Activated CD4-positive, alpha-beta T cell treated with anti-CD3 and anti-CD28 coated beads, Interleukin-2, amount 10 ng/mL, durations not matched to agents 7 days and 5 days (primary cell): ENCODE measurements at regions not wholly inside any gene's neighbourhood (a gene's known extent, or its start where the extent isn't known, plus 50 kb on each side); places are given as distances from the start of the nearest gene placed in this dataset.

Source experiments
- CTCF ChIA-PET: fragments of 350-600 bp; sonication (Branson Sonifier 250); formaldehyde crosslinking; loops from one replicate; lab custom pipeline; 2021; ENCODE audit warnings: antibody characterized with exemption; lab: Charles Lee
- POLR2A ChIA-PET: fragments of 350-600 bp; sonication (Branson Sonifier 250); formaldehyde crosslinking; loops from one replicate; lab custom pipeline; 2021; ENCODE audit warnings: antibody characterized with exemption; lab: Charles Lee
- DNase-seq: peaks from one replicate; pipeline ENCODE4 v3.0.0-alpha.2; 2020
- H3K27ac Mint-ChIP-seq: one replicate; pipeline ENCODE4 v1.8.0; 2021; ENCODE audit warnings: mild to moderate bottlenecking, moderate library complexity, mixed read lengths
- H3K27me3 Mint-ChIP-seq: one replicate; pipeline ENCODE4 v1.8.0; 2021; ENCODE audit warnings: mixed read lengths
- H3K36me3 Mint-ChIP-seq: one replicate; pipeline ENCODE4 v1.8.0; 2021; ENCODE audit warnings: low read depth, mixed read lengths
- H3K4me1 Mint-ChIP-seq: one replicate; pipeline ENCODE4 v1.8.0; 2021; ENCODE audit warnings: mixed read lengths
- H3K4me3 Mint-ChIP-seq: one replicate; pipeline ENCODE4 v1.8.0; 2021; ENCODE audit warnings: mild to moderate bottlenecking, moderate library complexity, mixed read lengths
- H3K9me3 Mint-ChIP-seq: one replicate; pipeline ENCODE4 v1.8.0; 2021; ENCODE audit warnings: mixed read lengths

DNA sequence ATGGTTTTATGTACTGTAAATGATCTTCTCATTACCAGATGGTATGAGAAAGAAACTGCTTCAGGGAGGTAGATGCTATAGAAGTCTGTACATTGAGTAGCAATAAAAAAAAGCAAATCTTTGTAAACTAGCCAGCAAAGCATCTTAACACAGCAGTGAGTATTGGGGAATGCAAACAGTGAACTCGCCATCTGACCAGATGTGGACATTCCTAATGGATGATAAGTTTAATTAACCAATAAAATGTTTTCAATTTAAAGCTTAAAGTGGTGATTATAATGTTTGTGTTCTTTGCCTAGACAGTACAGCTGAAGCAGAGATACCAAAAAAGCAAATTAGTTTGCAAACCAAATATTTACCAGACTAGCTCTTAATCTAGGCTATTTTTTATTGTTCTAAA, 1144.2 kb downstream of the FAT4 start:
- H3K9me3 Mint-ChIP-seq = peaks cover 3% of the 10 kb centered on the region
- H3K36me3 Mint-ChIP-seq = no peaks in the 10 kb centered on the region
- H3K27ac Mint-ChIP-seq = no peak overlapping the region
- DNase-seq = no peak
- POLR2A ChIA-PET = no interaction called here
- CTCF ChIA-PET = no interaction called here
- H3K4me3 Mint-ChIP-seq = no peak overlapping the region
- no peaks in the 10 kb centered on the region for H3K4me1 Mint-ChIP-seq
- H3K27me3 Mint-ChIP-seq = no peaks in the 10 kb centered on the region

DNA sequence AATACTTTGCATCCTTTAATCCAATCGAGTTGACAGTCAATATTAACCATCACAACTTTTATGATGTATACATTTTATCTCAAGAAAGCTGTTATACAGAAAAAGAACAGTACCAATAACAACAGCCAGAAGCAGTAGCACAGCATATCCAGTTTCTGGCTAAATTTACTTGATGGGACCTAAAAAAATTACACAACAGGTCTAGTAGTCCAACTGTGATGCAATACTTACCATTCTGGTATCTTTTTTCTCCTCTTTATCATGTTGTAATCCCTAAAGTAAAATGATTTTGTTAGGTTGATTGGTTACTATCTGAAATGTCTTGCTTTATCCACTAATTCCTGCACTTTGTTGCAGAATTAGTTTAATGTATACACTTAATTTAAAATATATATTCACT, 1150.6 kb downstream of the FAT4 start:
- ChIA-PET CTCF (no interaction called here), POLR2A (no interaction called here)
- no peak overlapping the region for H3K4me3 Mint-ChIP-seq
- DNase-seq = no peak
- H3K4me1 Mint-ChIP-seq = no peaks in the 10 kb centered on the region
- H3K27ac Mint-ChIP-seq = no peak overlapping the region
- no peaks in the 10 kb centered on the region for H3K9me3 Mint-ChIP-seq
- H3K36me3 Mint-ChIP-seq = no peaks in the 10 kb centered on the region
- no peaks in the 10 kb centered on the region for H3K27me3 Mint-ChIP-seq

DNA sequence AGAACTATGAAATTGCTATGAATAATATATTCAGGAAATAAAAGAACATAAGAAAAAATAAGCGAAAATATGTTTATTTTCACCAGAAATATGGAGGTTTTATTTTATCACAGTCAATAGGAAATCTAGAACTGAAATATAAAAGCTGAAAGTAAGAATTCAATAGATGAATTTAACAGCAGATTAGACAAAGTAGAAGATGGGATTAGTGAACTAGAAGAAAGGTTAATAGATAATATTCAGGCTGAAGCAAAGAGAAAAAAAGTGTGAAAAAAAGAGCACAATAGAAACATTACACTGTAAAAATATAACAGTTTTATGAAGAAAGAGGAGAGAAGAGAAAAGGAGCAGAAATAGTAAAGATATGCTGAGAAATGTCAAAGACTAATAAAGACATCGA, 1152.1 kb downstream of the FAT4 start:
- Mint-ChIP-seq H3K9me3 (no peaks in the 10 kb centered on the region), H3K4me3 (no peak overlapping the region), H3K4me1 (no peaks in the 10 kb centered on the region), H3K36me3 (no peaks in the 10 kb centered on the region), H3K27me3 (no peaks in the 10 kb centered on the region), H3K27ac (no peak overlapping the region)
- ChIA-PET POLR2A (no interaction called here), CTCF (no interaction called here)
- DNase-seq = no peak

DNA sequence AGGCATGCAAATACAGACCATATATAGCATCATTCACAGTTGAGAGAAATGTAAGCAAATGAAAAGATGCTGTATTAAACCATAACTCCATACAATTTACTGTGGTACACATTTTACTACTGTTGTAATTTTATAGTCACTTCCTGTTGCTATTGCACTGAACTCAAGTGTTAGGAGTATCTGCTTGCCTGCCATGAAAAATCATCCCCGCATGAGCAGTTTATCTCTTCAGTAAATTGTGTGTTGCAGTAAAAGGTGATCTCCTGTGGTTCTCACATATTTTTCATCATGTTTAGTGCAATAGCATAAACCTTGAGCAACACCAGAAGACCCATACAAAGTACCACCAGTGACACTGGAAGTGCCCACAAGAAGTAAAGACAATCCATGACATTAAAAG, 1153.4 kb downstream of the FAT4 start:
- Mint-ChIP-seq H3K4me3 (no peak overlapping the region), H3K4me1 (no peaks in the 10 kb centered on the region), H3K27me3 (no peaks in the 10 kb centered on the region), H3K27ac (no peak overlapping the region), H3K9me3 (no peaks in the 10 kb centered on the region), H3K36me3 (no peaks in the 10 kb centered on the region)
- ChIA-PET POLR2A (no interaction called here), CTCF (no interaction called here)
- DNase-seq = no peak

DNA sequence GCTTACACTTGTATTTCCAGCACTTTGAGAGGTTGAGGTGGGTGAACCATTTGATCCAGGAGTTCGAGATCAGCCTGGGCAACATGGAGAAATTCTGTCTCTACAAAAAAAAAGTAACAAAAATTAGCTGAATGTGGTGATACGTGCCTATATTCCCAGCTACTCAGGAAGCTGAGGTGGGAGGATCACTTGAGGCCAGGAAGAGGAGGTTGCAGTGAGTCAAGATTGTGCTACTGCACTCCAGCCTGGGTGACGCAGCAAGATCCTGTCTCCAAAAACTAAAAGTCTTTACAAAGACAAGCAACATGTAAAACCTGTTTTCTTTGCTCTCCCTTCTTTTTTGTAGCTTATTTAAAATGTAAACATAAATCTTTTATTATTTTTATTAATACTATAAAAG, 1156.1 kb downstream of the FAT4 start:
- H3K4me3 Mint-ChIP-seq = no peak overlapping the region
- POLR2A ChIA-PET = interaction anchor here (0.6 kb wide), 1 partner anchor 281 kb away, joined by 3 read pairs; no protein-coding TSS in a partner anchor
- H3K4me1 Mint-ChIP-seq = no peaks in the 10 kb centered on the region
- no peak overlapping the region for H3K27ac Mint-ChIP-seq
- DNase-seq = no peak
- no peaks in the 10 kb centered on the region for H3K36me3 Mint-ChIP-seq
- H3K9me3 Mint-ChIP-seq = no peaks in the 10 kb centered on the region
- CTCF ChIA-PET = no interaction called here
- H3K27me3 Mint-ChIP-seq = no peaks in the 10 kb centered on the region

DNA sequence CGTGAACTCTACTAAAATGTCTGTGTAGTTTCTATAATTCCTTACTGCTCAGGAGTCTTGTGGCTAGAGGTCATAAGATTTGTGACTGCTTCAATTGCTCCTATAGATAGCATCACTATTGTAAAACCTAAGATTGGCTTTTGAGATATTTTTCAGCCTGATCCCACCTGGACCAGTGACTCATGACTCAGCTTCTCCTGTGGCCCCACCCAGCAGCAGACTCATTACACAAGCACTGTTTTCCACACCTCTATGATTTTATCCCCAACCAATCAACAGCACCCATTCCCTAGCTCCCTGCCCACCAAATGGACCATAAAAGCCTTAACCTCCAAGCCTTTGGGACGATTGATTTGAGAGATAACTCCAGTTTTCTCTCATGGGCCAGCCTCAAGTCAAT, 1157.0 kb upstream of the INTU start:
- Mint-ChIP-seq H3K36me3 (no peaks in the 10 kb centered on the region), H3K27me3 (no peaks in the 10 kb centered on the region), H3K27ac (no peak overlapping the region), H3K9me3 (peaks cover 5% of the 10 kb centered on the region), H3K4me1 (no peaks in the 10 kb centered on the region), H3K4me3 (no peak overlapping the region)
- DNase-seq = no peak
- ChIA-PET CTCF (no interaction called here), POLR2A (no interaction called here)

DNA sequence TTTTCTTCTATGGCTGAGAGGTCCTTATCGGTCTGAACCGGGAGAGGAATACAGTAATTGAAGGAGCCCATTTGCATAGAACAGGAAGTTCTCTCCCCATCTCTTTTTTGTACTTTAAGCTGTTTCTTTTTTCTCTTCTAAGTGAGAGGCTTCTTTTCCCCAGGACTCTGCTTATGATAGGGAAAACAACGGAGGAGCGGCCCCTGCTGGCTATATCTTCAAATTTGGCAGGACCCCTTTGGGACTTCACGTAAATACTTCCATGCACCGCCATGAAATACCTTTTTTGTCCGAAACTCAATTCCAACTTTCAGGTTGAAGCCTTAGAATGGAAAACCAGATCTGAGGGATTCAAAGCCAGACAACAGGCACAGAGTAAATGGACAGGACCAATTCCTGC, 1153.0 kb upstream of the INTU start:
- no peak for DNase-seq
- no peaks in the 10 kb centered on the region for H3K36me3 Mint-ChIP-seq
- ChIA-PET POLR2A (no interaction called here), CTCF (no interaction called here)
- H3K4me3 Mint-ChIP-seq = no peak overlapping the region
- H3K9me3 Mint-ChIP-seq = peaks cover 5% of the 10 kb centered on the region
- H3K27ac Mint-ChIP-seq = no peak overlapping the region
- no peaks in the 10 kb centered on the region for H3K27me3 Mint-ChIP-seq
- H3K4me1 Mint-ChIP-seq = no peaks in the 10 kb centered on the region

DNA sequence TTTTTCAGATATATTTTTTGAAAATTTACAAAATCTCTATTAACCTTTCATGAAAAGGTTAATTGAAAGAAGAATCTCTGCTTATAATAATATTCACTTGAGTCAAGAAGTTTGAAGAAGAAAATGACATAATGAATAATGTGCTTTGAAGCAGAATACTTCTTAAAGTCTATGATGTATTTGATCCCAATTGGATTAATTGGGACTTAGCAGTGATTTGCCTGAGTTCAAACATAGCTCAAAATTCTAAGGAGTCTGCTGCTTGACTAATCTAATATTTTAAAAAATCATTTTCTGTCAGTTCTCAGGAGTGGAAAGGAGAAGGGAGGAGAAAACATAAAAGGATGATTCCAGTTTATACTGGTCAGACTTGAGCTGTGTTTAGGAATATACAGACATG, 1150.4 kb upstream of the INTU start:
- Mint-ChIP-seq H3K36me3 (no peaks in the 10 kb centered on the region), H3K27me3 (no peaks in the 10 kb centered on the region), H3K4me3 (no peak overlapping the region), H3K9me3 (peaks cover 5% of the 10 kb centered on the region), H3K27ac (no peak overlapping the region), H3K4me1 (no peaks in the 10 kb centered on the region)
- ChIA-PET CTCF (no interaction called here), POLR2A (no interaction called here)
- no peak for DNase-seq

DNA sequence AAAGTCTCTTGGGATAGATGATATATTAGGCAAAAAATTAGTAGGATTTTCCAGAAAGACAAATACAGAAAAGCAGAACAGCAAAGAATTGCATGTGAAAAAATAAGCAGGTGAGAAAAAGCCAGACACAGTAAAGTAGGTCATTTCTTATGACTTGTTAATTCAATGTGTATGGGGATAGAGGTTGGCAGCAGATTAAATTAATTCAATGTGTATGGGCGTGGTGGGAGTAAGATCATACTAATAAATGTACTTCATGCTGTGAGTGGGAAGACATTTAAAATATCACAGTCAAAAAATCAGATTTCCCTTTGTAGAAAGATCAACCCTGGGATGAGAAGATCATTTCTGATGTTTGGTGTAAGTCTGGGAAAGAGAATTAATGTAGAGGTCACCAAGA, 1146.4 kb upstream of the INTU start:
- Mint-ChIP-seq H3K4me1 (no peaks in the 10 kb centered on the region), H3K27me3 (no peaks in the 10 kb centered on the region), H3K9me3 (peaks cover 2% of the 10 kb centered on the region), H3K27ac (no peak overlapping the region), H3K4me3 (no peak overlapping the region), H3K36me3 (no peaks in the 10 kb centered on the region)
- no peak for DNase-seq
- ChIA-PET POLR2A (no interaction called here), CTCF (no interaction called here)

DNA sequence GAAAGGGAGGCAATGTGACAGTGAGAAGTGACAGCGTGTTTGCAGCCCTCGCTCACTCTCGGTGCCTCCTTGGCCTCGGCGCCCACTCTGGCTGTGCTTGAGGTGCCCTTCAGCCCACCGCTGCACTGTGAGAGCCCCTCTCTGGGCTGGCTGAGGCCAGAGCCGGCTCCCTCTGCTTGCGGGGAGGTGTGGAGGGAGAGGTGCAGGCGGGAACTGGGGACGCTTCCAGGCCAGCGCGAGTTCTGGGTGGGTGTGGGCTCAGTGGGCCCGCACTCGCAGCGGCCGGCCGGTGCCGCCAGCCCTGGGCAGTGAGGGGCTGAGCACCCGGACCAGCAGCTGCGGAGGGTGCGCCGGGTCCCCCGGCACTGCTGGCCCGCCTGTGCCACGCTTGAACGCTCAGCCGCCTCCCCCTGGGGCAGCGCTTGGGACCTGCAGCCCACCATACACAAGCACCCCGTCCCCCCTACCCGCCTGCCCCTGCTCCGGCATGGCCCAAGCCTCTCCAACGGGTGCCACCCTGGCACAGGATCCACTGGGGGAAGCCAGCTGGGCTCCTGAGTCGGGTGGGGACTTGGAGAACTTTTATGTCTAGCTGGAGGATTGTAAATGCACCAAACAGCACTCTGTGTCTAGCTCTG, 1142.8 kb upstream of the INTU start:
- Mint-ChIP-seq H3K27me3 (no peaks in the 10 kb centered on the region), H3K4me1 (no peaks in the 10 kb centered on the region), H3K4me3 (no peak overlapping the region), H3K27ac (no peak overlapping the region), H3K9me3 (peaks cover 10% of the 10 kb centered on the region), H3K36me3 (no peaks in the 10 kb centered on the region)
- no peak for DNase-seq
- POLR2A ChIA-PET = no interaction called here
- CTCF ChIA-PET = no interaction called here

DNA sequence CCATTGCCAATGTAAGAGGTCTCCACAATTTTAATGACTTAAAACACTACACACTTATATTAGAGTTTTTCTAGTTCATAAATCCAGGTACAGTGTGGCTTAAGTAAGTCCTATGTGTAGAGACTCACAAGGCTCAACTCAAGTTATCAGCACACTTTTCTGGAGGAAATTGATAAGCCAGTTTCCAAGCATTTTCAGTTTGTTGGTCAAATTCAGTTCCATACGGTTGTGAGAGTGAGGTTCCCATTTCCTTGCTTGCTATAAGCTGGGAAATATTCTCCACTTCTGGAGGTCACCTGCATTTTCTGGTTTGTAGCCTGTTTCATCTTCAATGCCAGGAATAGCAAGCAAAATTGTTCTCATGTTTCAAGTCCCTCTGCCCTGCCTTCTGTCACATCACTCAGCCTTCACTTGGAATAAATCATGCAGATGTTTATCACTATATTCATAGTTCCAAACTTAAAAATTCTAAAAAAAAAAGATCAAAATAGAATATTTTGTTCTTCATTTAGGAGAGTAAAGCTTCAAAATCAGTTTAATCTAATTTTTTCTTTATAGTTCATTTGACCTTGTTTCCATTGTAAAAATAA, 1137.5 kb upstream of the INTU start:
- DNase-seq = no peak
- ChIA-PET POLR2A (no interaction called here), CTCF (no interaction called here)
- Mint-ChIP-seq H3K27ac (no peak overlapping the region), H3K4me1 (no peaks in the 10 kb centered on the region), H3K4me3 (no peak overlapping the region), H3K27me3 (no peaks in the 10 kb centered on the region), H3K36me3 (no peaks in the 10 kb centered on the region), H3K9me3 (peaks cover 12% of the 10 kb centered on the region)

DNA sequence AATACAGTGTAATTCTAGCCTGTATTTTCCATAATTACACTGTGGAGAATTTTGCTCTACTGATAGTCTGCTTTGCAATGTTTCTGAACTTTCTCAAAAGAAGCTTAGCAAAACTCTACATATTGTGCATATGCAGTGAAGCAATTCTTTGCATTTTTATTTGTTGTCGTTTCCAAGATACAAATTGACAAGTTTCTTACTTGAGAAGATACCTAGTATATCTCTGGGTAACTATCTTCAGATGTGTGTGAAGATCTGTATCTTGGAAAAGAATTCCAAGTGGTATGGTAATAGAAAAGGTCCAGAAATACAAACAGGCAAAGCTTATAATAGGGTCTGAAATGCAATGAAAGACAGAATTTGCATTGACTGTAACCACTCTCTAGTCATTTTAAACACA, 1119.8 kb upstream of the INTU start:
- POLR2A ChIA-PET = no interaction called here
- H3K9me3 Mint-ChIP-seq = no peaks in the 10 kb centered on the region
- CTCF ChIA-PET = no interaction called here
- H3K36me3 Mint-ChIP-seq = no peaks in the 10 kb centered on the region
- H3K4me3 Mint-ChIP-seq = no peak overlapping the region
- no peaks in the 10 kb centered on the region for H3K4me1 Mint-ChIP-seq
- no peak overlapping the region for H3K27ac Mint-ChIP-seq
- no peaks in the 10 kb centered on the region for H3K27me3 Mint-ChIP-seq
- no peak for DNase-seq

DNA sequence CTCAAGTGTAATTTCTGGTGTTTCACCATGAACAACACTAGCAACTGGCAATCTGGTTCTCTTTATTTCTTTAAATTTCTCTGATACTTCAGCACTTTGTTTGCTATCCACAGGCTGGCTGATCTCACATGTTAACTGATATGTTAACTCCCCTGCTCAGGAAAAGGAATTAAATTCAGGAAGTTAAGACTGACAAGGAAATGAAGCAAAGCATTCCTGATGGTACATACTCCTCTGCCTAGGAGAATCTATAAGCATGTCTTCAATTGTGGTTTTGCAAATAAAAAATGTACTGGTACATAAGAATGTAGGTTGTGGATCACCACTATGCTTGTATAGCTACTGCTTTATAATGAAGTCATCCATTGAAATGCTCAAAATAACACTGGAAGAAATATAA, 1119.2 kb upstream of the INTU start:
- no peak for DNase-seq
- Mint-ChIP-seq H3K27me3 (no peaks in the 10 kb centered on the region), H3K4me3 (no peak overlapping the region), H3K27ac (no peak overlapping the region), H3K36me3 (no peaks in the 10 kb centered on the region), H3K4me1 (no peaks in the 10 kb centered on the region), H3K9me3 (no peaks in the 10 kb centered on the region)
- POLR2A ChIA-PET = no interaction called here
- CTCF ChIA-PET = no interaction called here

DNA sequence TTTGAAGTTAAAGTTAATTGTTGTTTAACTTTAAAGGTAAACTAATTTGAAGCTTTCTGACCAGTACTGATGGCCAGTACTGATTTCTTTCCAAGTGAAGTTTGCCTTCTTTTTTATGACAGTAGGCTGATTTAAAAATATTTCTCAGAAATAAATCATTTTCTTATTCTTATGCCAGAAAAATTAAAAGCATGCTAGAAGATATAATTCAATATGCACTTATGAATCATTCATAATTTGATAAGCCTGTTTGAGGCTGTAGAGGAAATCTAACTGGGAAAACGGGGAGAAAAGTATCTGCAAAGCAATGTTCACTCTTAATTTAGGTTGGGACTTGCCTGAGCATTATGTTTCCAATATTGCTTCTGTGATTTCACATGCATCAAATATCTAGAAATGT, 1112.0 kb upstream of the INTU start:
- Mint-ChIP-seq H3K9me3 (peaks cover 12% of the 10 kb centered on the region), H3K4me3 (no peak overlapping the region), H3K27ac (no peak overlapping the region), H3K27me3 (no peaks in the 10 kb centered on the region), H3K36me3 (no peaks in the 10 kb centered on the region), H3K4me1 (no peaks in the 10 kb centered on the region)
- CTCF ChIA-PET = no interaction called here
- POLR2A ChIA-PET = no interaction called here
- no peak for DNase-seq
